ENCODE measurements at regions not wholly inside any gene's neighbourhood (a gene's known extent, or its start where the extent isn't known, plus 50 kb on each side); places are given as distances from the start of the nearest gene placed in this dataset.

GRCh38 chr2:139142252-139142880 lies 362.2 kb upstream of the NXPH2 start:
- H3K4me1 Mint-ChIP-seq (ENCODE audit: unreplicated experiment) = no peaks in the 10 kb centered on the region
- no peak for DNase-seq (ENCODE audit: extremely low spot score, unreplicated experiment)
- H3K36me3 Mint-ChIP-seq (ENCODE audit: unreplicated experiment) = no peaks in the 10 kb centered on the region
- peaks cover 2% of the 10 kb centered on the region for H3K27me3 Mint-ChIP-seq (ENCODE audit: unreplicated experiment)
- no peaks in the 10 kb centered on the region for H3K9me3 Mint-ChIP-seq (ENCODE audit: unreplicated experiment)
- H3K27ac Mint-ChIP-seq (ENCODE audit: unreplicated experiment) = no peak overlapping the region
- TF ChIP-seq CTCF (IDR thresholded peaks at IDR 0.05) = no peak
- no peak overlapping the region for H3K4me3 Mint-ChIP-seq (ENCODE audit: unreplicated experiment)

GRCh38 chr2:139124271-139124670 lies 344.1 kb upstream of the NXPH2 start:
- H3K27ac Mint-ChIP-seq (ENCODE audit: unreplicated experiment) = no peak overlapping the region
- H3K27me3 Mint-ChIP-seq (ENCODE audit: unreplicated experiment) = peaks cover 6% of the 10 kb centered on the region
- H3K4me1 Mint-ChIP-seq (ENCODE audit: unreplicated experiment) = peaks cover 4% of the 10 kb centered on the region
- no peaks in the 10 kb centered on the region for H3K36me3 Mint-ChIP-seq (ENCODE audit: unreplicated experiment)
- no peaks in the 10 kb centered on the region for H3K9me3 Mint-ChIP-seq (ENCODE audit: unreplicated experiment)
- no peak for TF ChIP-seq CTCF (IDR thresholded peaks at IDR 0.05)
- DNase-seq (ENCODE audit: extremely low spot score, unreplicated experiment) = no peak
- H3K4me3 Mint-ChIP-seq (ENCODE audit: unreplicated experiment) = no peak overlapping the region

- Mint-ChIP-seq H3K36me3 (ENCODE audit: unreplicated experiment) (no peaks in the 10 kb centered on the region), H3K27ac (ENCODE audit: unreplicated experiment) (no peak overlapping the region), H3K9me3 (ENCODE audit: unreplicated experiment) (no peaks in the 10 kb centered on the region), H3K27me3 (ENCODE audit: unreplicated experiment) (peaks cover 6% of the 10 kb centered on the region), H3K4me1 (ENCODE audit: unreplicated experiment) (peaks cover 4% of the 10 kb centered on the region), H3K4me3 (ENCODE audit: unreplicated experiment) (no peak overlapping the region)
- no peak for TF ChIP-seq CTCF (IDR thresholded peaks at IDR 0.05)
- DNase-seq (ENCODE audit: extremely low spot score, unreplicated experiment) = no peak
Observed at GRCh38 chr2:139123795-139124194, 343.6 kb upstream of the NXPH2 start.

GRCh38 chr2:139122711-139123158 lies 342.5 kb upstream of the NXPH2 start:
- Mint-ChIP-seq H3K27ac (ENCODE audit: unreplicated experiment) (no peak overlapping the region), H3K4me1 (ENCODE audit: unreplicated experiment) (peaks cover 4% of the 10 kb centered on the region), H3K4me3 (ENCODE audit: unreplicated experiment) (no peak overlapping the region), H3K9me3 (ENCODE audit: unreplicated experiment) (no peaks in the 10 kb centered on the region), H3K27me3 (ENCODE audit: unreplicated experiment) (peaks cover 6% of the 10 kb centered on the region), H3K36me3 (ENCODE audit: unreplicated experiment) (no peaks in the 10 kb centered on the region)
- DNase-seq (ENCODE audit: extremely low spot score, unreplicated experiment) = no peak
- no peak for TF ChIP-seq CTCF (IDR thresholded peaks at IDR 0.05)

- peaks cover 4% of the 10 kb centered on the region for H3K9me3 Mint-ChIP-seq (ENCODE audit: unreplicated experiment)
- H3K27ac Mint-ChIP-seq (ENCODE audit: unreplicated experiment) = no peak overlapping the region
- TF ChIP-seq CTCF (IDR thresholded peaks at IDR 0.05) = no peak
- no peaks in the 10 kb centered on the region for H3K4me1 Mint-ChIP-seq (ENCODE audit: unreplicated experiment)
- no peak overlapping the region for H3K4me3 Mint-ChIP-seq (ENCODE audit: unreplicated experiment)
- no peaks in the 10 kb centered on the region for H3K27me3 Mint-ChIP-seq (ENCODE audit: unreplicated experiment)
- no peaks in the 10 kb centered on the region for H3K36me3 Mint-ChIP-seq (ENCODE audit: unreplicated experiment)
- no peak for DNase-seq (ENCODE audit: extremely low spot score, unreplicated experiment)
Observed at GRCh38 chr2:139099721-139100120, 319.5 kb upstream of the NXPH2 start.
